ENCODE measurements at regions not wholly inside any gene's neighbourhood (a gene's known extent, or its start where the extent isn't known, plus 50 kb on each side); places are given as distances from the start of the nearest gene placed in this dataset.

- no peaks in the 10 kb centered on the region for H3K9me3 Mint-ChIP-seq
- H3K36me3 Mint-ChIP-seq (ENCODE audit: low read depth): no peaks in the 10 kb centered on the region
- H3K27me3 Mint-ChIP-seq: peaks cover 1% of the 10 kb centered on the region
- no peaks in the 10 kb centered on the region for H3K4me1 Mint-ChIP-seq (ENCODE audit: low read depth)
- ChIA-PET CTCF (no interaction called here), POLR2A (no interaction called here)
- no peak for ATAC-seq
- no peak for TF ChIP-seq CTCF (IDR thresholded peaks at IDR 0.05)
- DNase-seq: no peak
- no peak overlapping the region for H3K27ac Mint-ChIP-seq
- intact Hi-C loops (cut with micrococcal nuclease): no loop called here
- H3K4me3 Mint-ChIP-seq: no peak overlapping the region
Measured at GRCh38 chr3:99536555-99537314, 101.7 kb upstream of the COL8A1 start.

- Mint-ChIP-seq H3K4me1 (ENCODE audit: low read depth) (no peaks in the 10 kb centered on the region), H3K36me3 (ENCODE audit: low read depth) (no peaks in the 10 kb centered on the region), H3K27me3 (peaks cover 1% of the 10 kb centered on the region), H3K27ac (no peak overlapping the region), H3K4me3 (no peak overlapping the region), H3K9me3 (no peaks in the 10 kb centered on the region)
- POLR2A ChIA-PET: no interaction called here
- CTCF ChIA-PET: no interaction called here
- no peak for ATAC-seq
- intact Hi-C loops (cut with micrococcal nuclease): no loop called here
- no peak for DNase-seq
- no peak for TF ChIP-seq CTCF (IDR thresholded peaks at IDR 0.05)
Measured at GRCh38 chr3:99534951-99535704, 103.3 kb upstream of the COL8A1 start.

DNA sequence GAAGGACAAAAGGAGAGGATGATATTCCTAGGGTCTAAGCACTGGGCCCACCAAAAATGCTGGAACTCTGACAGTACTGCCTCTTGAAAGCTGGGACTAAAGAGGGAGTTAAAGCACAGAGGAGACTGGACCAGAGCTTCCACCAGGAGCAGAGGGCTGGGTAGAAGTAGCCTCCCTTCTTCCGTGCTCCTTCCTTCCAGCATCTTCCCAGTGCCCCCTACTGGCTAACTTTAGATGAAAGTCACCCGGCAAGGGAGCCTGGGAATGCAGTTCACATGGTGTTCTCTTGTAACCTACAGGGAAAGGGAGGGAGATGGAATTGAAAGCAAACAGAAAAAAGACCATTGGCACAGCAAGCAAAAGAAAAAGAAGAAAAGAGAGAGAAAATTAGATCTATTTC, 106.1 kb upstream of the COL8A1 start:
- ATAC-seq (no peak), DNase-seq (peak; percentile 4)
- H3K4me1 Mint-ChIP-seq (ENCODE audit: low read depth): no peaks in the 10 kb centered on the region
- no peak overlapping the region for H3K27ac Mint-ChIP-seq
- no peak overlapping the region for H3K4me3 Mint-ChIP-seq
- CTCF ChIA-PET: interaction anchor here (0.7 to 1.2 kb wide), 2 partner anchors 21 to 33 kb away, joined by 3 to 5 read pairs; no protein-coding TSS in a partner anchor
- no peaks in the 10 kb centered on the region for H3K36me3 Mint-ChIP-seq (ENCODE audit: low read depth)
- peaks cover 1% of the 10 kb centered on the region for H3K27me3 Mint-ChIP-seq
- no peaks in the 10 kb centered on the region for H3K9me3 Mint-ChIP-seq
- intact Hi-C loops (cut with micrococcal nuclease): no loop called here
- peak; percentile 58 for TF ChIP-seq CTCF (IDR thresholded peaks at IDR 0.05)
- POLR2A ChIA-PET: no interaction called here

DNA sequence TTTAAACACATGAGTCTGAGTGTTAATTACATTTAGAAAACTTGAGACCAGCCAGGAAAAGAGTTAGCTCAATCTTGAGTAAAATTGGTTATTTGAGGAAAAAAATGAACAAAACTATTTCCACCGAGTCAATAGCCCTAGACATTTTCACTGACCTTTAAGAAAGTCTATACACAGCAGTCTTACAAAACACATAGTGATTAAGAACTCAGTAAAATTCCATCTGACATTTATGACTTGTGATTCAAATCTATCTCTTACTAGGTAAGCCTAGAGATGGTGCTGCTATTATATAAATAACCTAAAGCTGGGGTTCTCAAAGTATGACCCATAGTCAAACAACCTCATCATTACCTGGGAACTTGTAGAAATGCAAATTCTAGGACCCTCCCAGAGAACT, 109.1 kb upstream of the COL8A1 start:
- ATAC-seq: no peak
- no peaks in the 10 kb centered on the region for H3K9me3 Mint-ChIP-seq
- no peak for TF ChIP-seq CTCF (IDR thresholded peaks at IDR 0.05)
- POLR2A ChIA-PET: no interaction called here
- no peak overlapping the region for H3K27ac Mint-ChIP-seq
- H3K4me3 Mint-ChIP-seq: no peak overlapping the region
- intact Hi-C loops (cut with micrococcal nuclease): no loop called here
- CTCF ChIA-PET: interaction anchor here (1.7 kb wide), 1 partner anchor 20 kb away, joined by 3 read pairs; no protein-coding TSS in a partner anchor
- H3K36me3 Mint-ChIP-seq (ENCODE audit: low read depth): no peaks in the 10 kb centered on the region
- DNase-seq: no peak
- peaks cover 1% of the 10 kb centered on the region for H3K27me3 Mint-ChIP-seq
- no peaks in the 10 kb centered on the region for H3K4me1 Mint-ChIP-seq (ENCODE audit: low read depth)

DNA sequence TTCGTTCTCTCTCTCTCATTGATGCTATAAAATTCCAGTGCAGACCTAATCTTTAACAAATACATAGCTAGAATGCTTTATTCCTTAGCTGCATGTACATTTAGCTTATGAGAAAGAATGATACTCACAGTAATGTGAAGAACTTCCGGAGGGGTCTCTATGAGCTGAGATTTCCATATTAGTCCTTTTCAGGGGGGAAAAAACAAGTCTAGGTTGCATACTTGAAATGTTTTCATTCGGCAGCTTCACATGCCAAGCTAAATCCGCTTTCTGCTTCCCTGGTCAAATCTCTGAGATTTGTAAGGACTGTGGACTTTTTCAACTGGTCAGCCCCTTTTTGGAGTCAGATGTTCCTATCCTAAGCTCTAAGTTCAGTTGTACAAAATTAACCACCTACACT, 111.5 kb upstream of the COL8A1 start:
- intact Hi-C loops (cut with micrococcal nuclease): no loop called here
- no peaks in the 10 kb centered on the region for H3K27me3 Mint-ChIP-seq
- H3K4me1 Mint-ChIP-seq (ENCODE audit: low read depth): no peaks in the 10 kb centered on the region
- DNase-seq (no peak), ATAC-seq (no peak)
- H3K9me3 Mint-ChIP-seq: no peaks in the 10 kb centered on the region
- ChIA-PET POLR2A (no interaction called here), CTCF (no interaction called here)
- H3K27ac Mint-ChIP-seq: no peak overlapping the region
- H3K4me3 Mint-ChIP-seq: no peak overlapping the region
- H3K36me3 Mint-ChIP-seq (ENCODE audit: low read depth): no peaks in the 10 kb centered on the region
- TF ChIP-seq CTCF (IDR thresholded peaks at IDR 0.05): no peak
